HG03565 (cell line): ENCODE measurements at regions not wholly inside any gene's neighbourhood (a gene's known extent, or its start where the extent isn't known, plus 50 kb on each side); places are given as distances from the start of the nearest gene placed in this dataset.

Source experiments
- ATAC-seq: cut with Tn5 transposase; IDR thresholded peaks from one replicate; pipeline ENCODE4 v1.9.1; 2021; ENCODE audit warnings: mild to moderate bottlenecking, moderate library complexity; ENCODE audit not compliant: unreplicated experiment

- no peak for ATAC-seq
Observed at GRCh38 chr1:60411591-60411990, 338.0 kb upstream of the C1orf87 start.

DNA sequence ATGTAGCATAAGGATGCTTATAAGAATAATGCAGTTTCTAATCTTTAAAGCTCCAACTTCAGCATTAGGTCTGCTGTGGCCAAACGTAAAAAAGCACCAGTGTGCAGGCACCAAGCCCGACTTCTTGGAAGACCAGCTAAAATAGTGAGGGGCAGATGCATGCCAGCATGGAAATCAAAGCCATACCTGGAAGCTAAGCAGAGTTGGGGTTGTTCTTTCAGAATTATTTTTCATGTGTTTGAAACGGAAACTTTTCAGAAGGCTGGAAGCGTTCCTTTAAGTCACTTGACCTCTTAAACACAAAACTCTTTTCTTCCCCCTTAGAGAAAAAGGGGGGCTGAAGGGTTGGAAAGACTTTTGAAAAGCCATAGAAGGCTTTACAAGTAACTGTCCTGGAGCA, 329.2 kb upstream of the C1orf87 start:
- ATAC-seq, result no peak

DNA sequence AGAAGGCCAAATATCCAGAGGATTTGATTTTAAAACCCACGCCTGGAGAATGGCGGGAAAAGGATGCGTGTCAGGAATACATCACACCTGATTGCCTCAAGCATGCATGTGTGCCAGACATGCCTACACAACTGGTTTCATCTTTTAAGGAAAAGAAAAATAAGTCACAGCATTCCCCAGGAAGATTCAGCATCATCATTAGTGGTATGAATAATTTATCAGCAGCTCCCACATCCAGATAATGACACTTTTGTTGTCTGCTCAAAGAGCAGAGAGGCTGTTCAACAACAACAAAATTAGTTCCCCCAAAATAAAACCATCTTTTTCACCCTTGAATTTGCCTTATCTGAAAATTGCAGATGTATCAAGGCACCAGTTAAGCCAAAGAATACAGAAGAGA, 328.6 kb upstream of the C1orf87 start:
- ATAC-seq, result no peak

GRCh38 chr1:60394436-60394835, 320.9 kb upstream of the C1orf87 start:
- ATAC-seq, result peak; percentile 31

GRCh38 chr1:60390593-60391282, 317.2 kb upstream of the C1orf87 start:
- peak; percentile 82 for ATAC-seq

- no peak for ATAC-seq
Observed at GRCh38 chr1:60388092-60388987, 314.8 kb upstream of the C1orf87 start.

DNA sequence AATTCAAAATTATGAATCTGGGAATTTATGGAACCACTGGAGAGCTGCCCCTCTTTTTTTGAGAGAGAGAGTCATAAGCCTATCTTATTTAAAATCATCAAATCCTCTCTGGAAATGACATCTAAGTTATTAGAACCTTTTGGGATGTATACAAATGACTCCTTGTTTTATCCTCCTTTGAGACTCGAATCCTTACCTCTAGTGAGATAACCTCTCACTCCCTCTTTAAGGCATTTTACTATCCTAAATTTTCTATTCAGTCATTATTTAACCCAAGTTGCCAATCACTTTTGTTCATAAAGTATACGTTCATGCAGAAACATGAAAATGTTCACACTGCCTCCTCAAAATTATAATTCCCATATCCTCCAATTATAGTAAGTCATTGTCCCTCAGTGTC, 313.6 kb upstream of the C1orf87 start:
- no peak for ATAC-seq

DNA sequence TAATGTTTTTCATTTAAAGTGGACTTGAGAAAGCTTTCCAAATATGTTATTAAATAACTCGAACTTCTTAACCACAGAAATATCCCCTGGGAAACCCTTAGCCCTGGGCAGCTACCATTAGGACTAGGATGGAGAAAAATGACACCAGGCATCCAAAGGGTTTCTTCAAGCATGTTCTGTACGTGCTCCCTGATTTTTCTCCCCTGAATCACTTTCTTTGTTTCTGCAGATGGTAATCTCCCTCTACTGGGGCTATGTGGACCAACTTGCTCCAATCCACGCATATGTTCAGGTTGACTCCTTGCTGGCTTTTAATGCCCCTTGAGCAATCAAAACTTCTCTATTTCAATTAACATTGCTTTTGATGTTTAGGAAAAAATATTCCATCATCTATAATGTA, 312.7 kb upstream of the C1orf87 start:
- no peak for ATAC-seq

DNA sequence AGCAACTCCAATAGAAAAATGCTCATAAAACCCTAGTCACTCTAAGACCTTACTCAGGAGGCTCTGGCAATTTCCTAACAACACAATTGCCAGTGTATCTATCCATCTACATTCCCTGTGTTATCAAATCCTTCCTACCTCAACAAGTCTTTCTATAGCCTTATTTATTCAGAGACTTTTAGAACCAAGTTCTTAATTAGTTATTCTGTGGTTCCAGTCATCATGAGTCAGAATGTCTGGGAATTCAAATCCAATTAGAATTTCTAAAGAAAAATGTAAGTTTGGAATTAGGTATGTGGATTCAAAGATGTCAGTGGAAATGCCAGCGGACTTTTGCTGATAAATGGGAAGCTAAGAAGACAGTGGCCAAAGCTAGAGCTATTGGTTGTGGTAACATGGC, 302.6 kb upstream of the C1orf87 start:
- ATAC-seq, result no peak

DNA sequence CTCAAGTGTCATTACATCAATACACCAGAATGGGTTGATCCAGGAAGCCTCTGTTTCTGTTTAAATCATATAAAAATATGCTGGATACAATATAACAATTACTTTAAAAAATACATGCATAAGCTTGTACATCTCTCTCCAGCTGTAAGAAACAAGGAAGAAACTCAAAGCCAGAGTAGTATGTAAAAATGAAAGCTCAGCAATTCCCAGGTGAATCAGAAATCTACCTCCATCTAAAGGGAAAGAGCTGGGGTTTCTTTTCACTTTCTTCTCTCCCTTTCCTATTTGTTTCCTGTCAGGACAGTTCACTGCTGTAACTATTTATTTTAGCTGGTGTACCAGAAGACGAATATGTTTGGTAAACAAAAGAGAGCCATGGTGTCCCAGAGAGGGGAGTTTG, 301.0 kb upstream of the C1orf87 start:
- ATAC-seq, result no peak

- no peak for ATAC-seq
Observed at GRCh38 chr1:60367532-60367931, 294.0 kb upstream of the C1orf87 start.

- ATAC-seq, result no peak
Observed at GRCh38 chr1:60359431-60359830, 285.9 kb upstream of the C1orf87 start.

DNA sequence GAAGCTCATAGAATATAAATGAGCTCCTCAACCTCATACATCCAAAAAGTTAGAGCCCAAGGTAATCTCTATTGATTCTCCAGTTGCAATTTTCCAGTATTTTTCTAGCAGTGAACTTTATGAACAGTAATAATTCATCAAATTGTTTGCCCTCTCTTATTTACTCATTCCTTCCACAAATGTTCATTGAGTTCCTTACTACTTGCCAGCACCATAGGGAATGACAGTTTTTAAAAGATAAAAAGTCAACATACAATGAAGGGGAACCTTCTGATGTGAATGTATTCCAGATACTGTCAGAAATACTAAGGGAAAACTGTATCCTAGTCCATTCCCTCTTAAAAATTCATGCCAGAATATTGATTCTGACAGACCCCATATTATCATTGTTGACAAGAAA, 277.0 kb upstream of the C1orf87 start:
- no peak for ATAC-seq

- ATAC-seq, result no peak
Observed at GRCh38 chr1:60348884-60349283, 275.3 kb upstream of the C1orf87 start.

DNA sequence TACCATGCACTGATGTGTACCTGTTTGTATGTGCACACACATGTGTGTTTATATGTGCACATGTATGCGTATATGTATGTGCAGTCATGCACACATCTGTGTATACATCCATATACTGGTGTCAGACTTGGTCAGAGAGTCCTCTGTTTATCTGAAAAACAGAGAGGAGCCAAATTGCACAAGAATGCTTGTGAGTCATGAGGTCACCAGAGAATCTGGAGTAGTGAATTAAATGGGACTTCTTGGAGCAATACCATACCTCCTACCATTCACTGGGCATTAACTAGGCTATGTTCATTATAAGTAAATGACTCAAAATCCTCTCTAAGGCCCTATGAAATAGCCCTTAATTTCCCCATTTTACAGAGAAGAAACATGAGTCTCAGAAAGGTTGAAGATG, 272.1 kb upstream of the C1orf87 start:
- no peak for ATAC-seq

- ATAC-seq, result no peak
Observed at GRCh38 chr1:60345049-60345448, 271.5 kb upstream of the C1orf87 start.

DNA sequence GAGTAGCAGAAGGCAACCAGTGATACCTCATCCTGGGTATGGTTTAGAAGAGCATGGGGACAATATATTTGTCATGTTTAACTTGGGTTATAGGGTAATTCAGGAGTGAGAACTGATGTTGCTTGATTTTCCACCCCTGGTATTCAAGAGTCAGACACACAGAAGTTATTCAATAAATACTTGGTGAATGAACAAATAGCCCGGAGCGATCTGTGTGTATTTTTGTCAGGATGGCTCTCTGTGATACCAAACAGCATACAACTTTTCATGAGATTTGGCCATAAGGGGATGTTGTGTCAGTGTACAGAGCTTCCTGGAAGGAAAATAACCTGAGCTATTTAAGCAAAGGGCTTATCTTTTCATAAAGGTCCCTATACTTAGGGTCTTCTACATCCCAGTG, 270.2 kb upstream of the C1orf87 start:
- no peak for ATAC-seq

GRCh38 chr1:60342569-60342968, 269.0 kb upstream of the C1orf87 start:
- ATAC-seq, result no peak

DNA sequence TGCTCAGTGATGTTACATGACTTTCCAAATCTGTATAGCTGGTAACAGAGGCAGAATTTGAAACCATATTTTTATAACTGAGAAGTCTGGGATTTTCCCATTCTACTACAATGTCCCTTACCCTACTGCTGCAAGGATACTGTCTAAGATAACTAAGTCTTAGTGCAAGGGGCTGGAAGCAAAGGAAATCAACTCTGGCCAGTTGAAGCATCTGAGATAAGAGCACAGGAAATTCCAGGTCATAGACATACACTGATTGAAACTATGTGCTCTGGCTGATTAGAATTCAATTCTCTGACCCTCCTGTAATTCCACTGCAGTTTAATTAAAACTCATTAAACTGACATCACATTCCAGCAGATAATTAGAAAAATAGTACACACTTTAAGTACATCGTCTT, 267.7 kb upstream of the C1orf87 start:
- no peak for ATAC-seq

GRCh38 chr1:60331647-60332046, 258.1 kb upstream of the C1orf87 start:
- ATAC-seq, result no peak

GRCh38 chr1:60329651-60330050, 256.1 kb upstream of the C1orf87 start:
- ATAC-seq, result no peak

GRCh38 chr1:60311838-60312237, 238.3 kb upstream of the C1orf87 start:
- no peak for ATAC-seq
